H1 (cell line): ENCODE measurements at regions not wholly inside any gene's neighbourhood (a gene's known extent, or its start where the extent isn't known, plus 50 kb on each side); places are given as distances from the start of the nearest gene placed in this dataset.

Experiments
- CBX5 ChIP-seq: fragments of 300-800, 300-1000 bp; sonication (generic); IDR thresholded peaks from 2 replicates; pipeline ENCODE4 v1.7.1; 2016; ENCODE audit warnings: antibody characterized with exemption, low read length, low read depth
- TBP ChIP-seq: IDR thresholded peaks from 2 replicates; pipeline ENCODE4 v1.6.1; 2011; ENCODE audit warnings: low read depth, low read length, improper control_type of control experiment
- TF ChIP-seq, protein P1 (sequence below): fragments of 300-600 bp; sonication (generic); IDR thresholded peaks from 2 replicates; pipeline ENCODE4 v1.7.1; 2012; ENCODE audit warnings: low read length, moderate library complexity, mild to moderate bottlenecking, inconsistent platforms; ENCODE audit not compliant: insufficient replicate concordance

DNA sequence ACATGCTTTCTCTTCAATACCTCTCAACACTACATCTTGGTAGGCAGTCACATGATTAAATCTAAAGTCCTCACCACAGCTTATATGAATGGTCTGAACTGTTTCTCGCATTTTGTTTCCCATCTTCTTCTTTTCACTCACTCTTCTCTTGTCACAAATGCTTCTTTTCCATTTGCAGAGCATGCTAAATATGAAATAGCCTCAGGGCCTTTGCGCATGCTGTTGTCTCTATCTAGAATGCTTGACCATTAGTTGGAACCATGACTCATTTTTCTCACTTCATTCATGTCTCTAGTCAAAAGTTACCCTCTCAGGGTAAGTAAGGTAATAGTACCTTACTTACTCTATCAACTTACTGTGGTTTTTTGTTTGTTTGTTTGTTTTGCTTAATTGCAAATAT lies 239.7 kb downstream of the PTPRC start (continued):
- TF ChIP-seq, protein P1, sequence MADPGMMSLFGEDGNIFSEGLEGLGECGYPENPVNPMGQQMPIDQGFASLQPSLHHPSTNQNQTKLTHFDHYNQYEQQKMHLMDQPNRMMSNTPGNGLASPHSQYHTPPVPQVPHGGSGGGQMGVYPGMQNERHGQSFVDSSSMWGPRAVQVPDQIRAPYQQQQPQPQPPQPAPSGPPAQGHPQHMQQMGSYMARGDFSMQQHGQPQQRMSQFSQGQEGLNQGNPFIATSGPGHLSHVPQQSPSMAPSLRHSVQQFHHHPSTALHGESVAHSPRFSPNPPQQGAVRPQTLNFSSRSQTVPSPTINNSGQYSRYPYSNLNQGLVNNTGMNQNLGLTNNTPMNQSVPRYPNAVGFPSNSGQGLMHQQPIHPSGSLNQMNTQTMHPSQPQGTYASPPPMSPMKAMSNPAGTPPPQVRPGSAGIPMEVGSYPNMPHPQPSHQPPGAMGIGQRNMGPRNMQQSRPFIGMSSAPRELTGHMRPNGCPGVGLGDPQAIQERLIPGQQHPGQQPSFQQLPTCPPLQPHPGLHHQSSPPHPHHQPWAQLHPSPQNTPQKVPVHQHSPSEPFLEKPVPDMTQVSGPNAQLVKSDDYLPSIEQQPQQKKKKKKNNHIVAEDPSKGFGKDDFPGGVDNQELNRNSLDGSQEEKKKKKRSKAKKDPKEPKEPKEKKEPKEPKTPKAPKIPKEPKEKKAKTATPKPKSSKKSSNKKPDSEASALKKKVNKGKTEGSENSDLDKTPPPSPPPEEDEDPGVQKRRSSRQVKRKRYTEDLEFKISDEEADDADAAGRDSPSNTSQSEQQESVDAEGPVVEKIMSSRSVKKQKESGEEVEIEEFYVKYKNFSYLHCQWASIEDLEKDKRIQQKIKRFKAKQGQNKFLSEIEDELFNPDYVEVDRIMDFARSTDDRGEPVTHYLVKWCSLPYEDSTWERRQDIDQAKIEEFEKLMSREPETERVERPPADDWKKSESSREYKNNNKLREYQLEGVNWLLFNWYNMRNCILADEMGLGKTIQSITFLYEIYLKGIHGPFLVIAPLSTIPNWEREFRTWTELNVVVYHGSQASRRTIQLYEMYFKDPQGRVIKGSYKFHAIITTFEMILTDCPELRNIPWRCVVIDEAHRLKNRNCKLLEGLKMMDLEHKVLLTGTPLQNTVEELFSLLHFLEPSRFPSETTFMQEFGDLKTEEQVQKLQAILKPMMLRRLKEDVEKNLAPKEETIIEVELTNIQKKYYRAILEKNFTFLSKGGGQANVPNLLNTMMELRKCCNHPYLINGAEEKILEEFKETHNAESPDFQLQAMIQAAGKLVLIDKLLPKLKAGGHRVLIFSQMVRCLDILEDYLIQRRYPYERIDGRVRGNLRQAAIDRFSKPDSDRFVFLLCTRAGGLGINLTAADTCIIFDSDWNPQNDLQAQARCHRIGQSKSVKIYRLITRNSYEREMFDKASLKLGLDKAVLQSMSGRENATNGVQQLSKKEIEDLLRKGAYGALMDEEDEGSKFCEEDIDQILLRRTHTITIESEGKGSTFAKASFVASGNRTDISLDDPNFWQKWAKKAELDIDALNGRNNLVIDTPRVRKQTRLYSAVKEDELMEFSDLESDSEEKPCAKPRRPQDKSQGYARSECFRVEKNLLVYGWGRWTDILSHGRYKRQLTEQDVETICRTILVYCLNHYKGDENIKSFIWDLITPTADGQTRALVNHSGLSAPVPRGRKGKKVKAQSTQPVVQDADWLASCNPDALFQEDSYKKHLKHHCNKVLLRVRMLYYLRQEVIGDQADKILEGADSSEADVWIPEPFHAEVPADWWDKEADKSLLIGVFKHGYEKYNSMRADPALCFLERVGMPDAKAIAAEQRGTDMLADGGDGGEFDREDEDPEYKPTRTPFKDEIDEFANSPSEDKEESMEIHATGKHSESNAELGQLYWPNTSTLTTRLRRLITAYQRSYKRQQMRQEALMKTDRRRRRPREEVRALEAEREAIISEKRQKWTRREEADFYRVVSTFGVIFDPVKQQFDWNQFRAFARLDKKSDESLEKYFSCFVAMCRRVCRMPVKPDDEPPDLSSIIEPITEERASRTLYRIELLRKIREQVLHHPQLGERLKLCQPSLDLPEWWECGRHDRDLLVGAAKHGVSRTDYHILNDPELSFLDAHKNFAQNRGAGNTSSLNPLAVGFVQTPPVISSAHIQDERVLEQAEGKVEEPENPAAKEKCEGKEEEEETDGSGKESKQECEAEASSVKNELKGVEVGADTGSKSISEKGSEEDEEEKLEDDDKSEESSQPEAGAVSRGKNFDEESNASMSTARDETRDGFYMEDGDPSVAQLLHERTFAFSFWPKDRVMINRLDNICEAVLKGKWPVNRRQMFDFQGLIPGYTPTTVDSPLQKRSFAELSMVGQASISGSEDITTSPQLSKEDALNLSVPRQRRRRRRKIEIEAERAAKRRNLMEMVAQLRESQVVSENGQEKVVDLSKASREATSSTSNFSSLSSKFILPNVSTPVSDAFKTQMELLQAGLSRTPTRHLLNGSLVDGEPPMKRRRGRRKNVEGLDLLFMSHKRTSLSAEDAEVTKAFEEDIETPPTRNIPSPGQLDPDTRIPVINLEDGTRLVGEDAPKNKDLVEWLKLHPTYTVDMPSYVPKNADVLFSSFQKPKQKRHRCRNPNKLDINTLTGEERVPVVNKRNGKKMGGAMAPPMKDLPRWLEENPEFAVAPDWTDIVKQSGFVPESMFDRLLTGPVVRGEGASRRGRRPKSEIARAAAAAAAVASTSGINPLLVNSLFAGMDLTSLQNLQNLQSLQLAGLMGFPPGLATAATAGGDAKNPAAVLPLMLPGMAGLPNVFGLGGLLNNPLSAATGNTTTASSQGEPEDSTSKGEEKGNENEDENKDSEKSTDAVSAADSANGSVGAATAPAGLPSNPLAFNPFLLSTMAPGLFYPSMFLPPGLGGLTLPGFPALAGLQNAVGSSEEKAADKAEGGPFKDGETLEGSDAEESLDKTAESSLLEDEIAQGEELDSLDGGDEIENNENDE, result no peak
- TF ChIP-seq TBP (no peak), CBX5 (no peak)
